ENCODE measurements at regions not wholly inside any gene's neighbourhood (a gene's known extent, or its start where the extent isn't known, plus 50 kb on each side); places are given as distances from the start of the nearest gene placed in this dataset.
A peak's percentile ranks its signal among the peaks of the same experiment; 100 is the strongest.

DNA sequence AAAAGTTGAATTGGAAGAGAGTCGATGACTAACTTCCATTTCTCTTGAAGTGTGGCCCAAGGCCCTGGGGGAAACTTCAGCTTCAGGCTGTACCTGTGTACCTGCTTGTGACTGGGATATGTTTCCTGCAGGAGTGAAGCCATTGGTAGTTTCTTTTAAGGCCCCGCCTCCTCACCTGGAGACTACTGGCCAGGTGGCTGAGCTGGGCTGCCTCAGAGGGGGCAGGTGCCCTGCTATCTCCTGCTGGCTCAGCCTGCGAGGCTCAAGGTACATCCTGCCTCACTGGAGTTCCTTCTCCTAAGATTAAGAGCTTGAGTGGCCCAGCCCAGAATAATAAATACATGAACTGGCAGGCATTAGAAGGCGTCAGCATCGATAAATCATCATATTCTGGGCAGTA, 121.6 kb upstream of the ROPN1 start:
- Histone ChIP-seq H2AFZ (ENCODE audit: low read length) (no peak overlapping the region), H3K27ac (ENCODE audit: insufficient read depth, low read length) (no peak overlapping the region), H3K27me3 (ENCODE audit: control insufficient read depth, insufficient read depth, low read length) (no peaks in the 10 kb centered on the region), H3K9ac (ENCODE audit: insufficient read depth, low read length) (no peak overlapping the region), H3K4me1 (ENCODE audit: control insufficient read depth, extremely low read depth, insufficient read depth, low read length) (peaks cover 17% of the 10 kb centered on the region), H3K4me2 (ENCODE audit: extremely low read depth, insufficient read depth, low read length) (no peak overlapping the region), H4K20me1 (ENCODE audit: control insufficient read depth, extremely low read depth, insufficient read depth, low read length) (no peaks in the 10 kb centered on the region), H3K4me3 (replicated peaks in 1 of 4; ENCODE audit: control extremely low read depth in 1 of 4, insufficient read depth in 1 of 4, low read depth in 3 of 4, low read length in 4 of 4) (no peak overlapping the region), H3K9me3 (ENCODE audit: control insufficient read depth, insufficient read depth, low read depth, low read length) (no peaks in the 10 kb centered on the region), H3K79me2 (ENCODE audit: control insufficient read depth, insufficient read depth, low read length) (no peaks in the 10 kb centered on the region), H3K36me3 (ENCODE audit: control insufficient read depth, insufficient read depth, low read length) (no peaks in the 10 kb centered on the region)
- TF ChIP-seq EZH2 (IDR thresholded peaks at IDR 0.05; ENCODE audit: low read length, missing control alignments) (no peak), CTCF (conservative IDR thresholded peaks at IDR 0.05 in 1 of 2, IDR thresholded peaks at IDR 0.05 in 1 of 2; ENCODE audit: low read depth in 1 of 2, low read length in 2 of 2) (no peak)
- DNase-seq (ENCODE audit: low read depth in 2 of 2): no peak

DNA sequence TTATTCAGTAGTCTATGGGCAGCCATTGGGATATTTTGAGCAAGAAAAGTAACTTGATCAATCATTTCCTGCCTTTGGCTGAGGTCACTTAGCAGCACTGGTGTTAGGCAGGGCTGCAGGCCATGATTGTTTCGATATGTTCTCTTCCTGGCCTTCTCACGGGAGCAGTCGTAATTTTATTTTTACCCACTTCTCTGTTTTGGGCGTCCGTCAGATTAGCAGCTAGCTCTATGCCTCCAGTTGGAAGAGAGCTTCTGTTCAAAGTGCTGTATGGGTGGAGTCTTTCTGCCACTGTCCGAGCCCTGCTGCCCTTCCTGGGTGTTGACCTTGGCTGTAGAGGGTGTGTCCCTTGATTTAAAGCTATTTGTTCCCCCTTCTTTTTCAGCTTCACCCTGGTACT, 123.4 kb upstream of the ROPN1 start:
- H3K4me3 ChIP-seq (replicated peaks in 1 of 4; ENCODE audit: control extremely low read depth in 1 of 4, insufficient read depth in 1 of 4, low read depth in 3 of 4, low read length in 4 of 4): no peak overlapping the region

DNA sequence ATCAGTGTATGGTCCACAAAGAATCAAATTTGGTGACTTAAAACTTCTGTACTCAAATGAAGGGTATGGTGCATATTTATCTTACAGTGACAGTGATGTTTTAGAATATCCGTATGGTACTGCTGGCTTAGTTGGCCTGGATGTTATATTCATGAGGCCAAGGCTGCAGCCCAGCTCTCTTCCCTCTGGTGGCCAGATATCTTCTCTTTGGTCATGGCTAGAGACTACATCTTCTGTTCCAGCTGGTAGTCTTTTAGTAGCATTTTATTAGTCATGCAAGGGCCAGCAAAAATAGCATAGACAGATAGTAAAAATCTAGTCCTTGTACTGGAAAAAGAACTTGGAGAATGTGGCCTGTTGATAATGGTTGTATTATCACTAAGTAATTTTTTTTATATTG, 124.0 kb upstream of the ROPN1 start:
- H2AFZ ChIP-seq (ENCODE audit: low read length): no peak overlapping the region
- H3K4me1 ChIP-seq (ENCODE audit: control insufficient read depth, extremely low read depth, insufficient read depth, low read length): peaks cover 33% of the 10 kb centered on the region
- no peak overlapping the region for H3K9ac ChIP-seq (ENCODE audit: insufficient read depth, low read length)
- no peak overlapping the region for H3K27ac ChIP-seq (ENCODE audit: insufficient read depth, low read length)
- no peaks in the 10 kb centered on the region for H4K20me1 ChIP-seq (ENCODE audit: control insufficient read depth, extremely low read depth, insufficient read depth, low read length)
- peak overlapping the region; percentile 30 for H3K4me2 ChIP-seq (ENCODE audit: extremely low read depth, insufficient read depth, low read length)
- DNase-seq (ENCODE audit: low read depth in 2 of 2): peak in 1 of 2 donors; percentile 19
- no peaks in the 10 kb centered on the region for H3K79me2 ChIP-seq (ENCODE audit: control insufficient read depth, insufficient read depth, low read length)
- H3K27me3 ChIP-seq (ENCODE audit: control insufficient read depth, insufficient read depth, low read length): no peaks in the 10 kb centered on the region
- H3K4me3 ChIP-seq (replicated peaks in 1 of 4; ENCODE audit: control extremely low read depth in 1 of 4, insufficient read depth in 1 of 4, low read depth in 3 of 4, low read length in 4 of 4): no peak overlapping the region
- no peaks in the 10 kb centered on the region for H3K36me3 ChIP-seq (ENCODE audit: control insufficient read depth, insufficient read depth, low read length)
- H3K9me3 ChIP-seq (ENCODE audit: control insufficient read depth, insufficient read depth, low read depth, low read length): no peaks in the 10 kb centered on the region
- no peak for TF ChIP-seq CTCF (conservative IDR thresholded peaks at IDR 0.05 in 1 of 2, IDR thresholded peaks at IDR 0.05 in 1 of 2; ENCODE audit: low read depth in 1 of 2, low read length in 2 of 2)
- TF ChIP-seq EZH2 (IDR thresholded peaks at IDR 0.05; ENCODE audit: low read length, missing control alignments): no peak

More for the DNA sequence above, 123.4 kb upstream of the ROPN1 start:
- Histone ChIP-seq H3K4me2 (ENCODE audit: extremely low read depth, insufficient read depth, low read length) (no peak overlapping the region), H3K9me3 (ENCODE audit: control insufficient read depth, insufficient read depth, low read depth, low read length) (no peaks in the 10 kb centered on the region), H3K79me2 (ENCODE audit: control insufficient read depth, insufficient read depth, low read length) (no peaks in the 10 kb centered on the region), H3K27ac (ENCODE audit: insufficient read depth, low read length) (no peak overlapping the region), H4K20me1 (ENCODE audit: control insufficient read depth, extremely low read depth, insufficient read depth, low read length) (no peaks in the 10 kb centered on the region), H3K36me3 (ENCODE audit: control insufficient read depth, insufficient read depth, low read length) (no peaks in the 10 kb centered on the region), H3K9ac (ENCODE audit: insufficient read depth, low read length) (no peak overlapping the region), H2AFZ (ENCODE audit: low read length) (peak overlapping the region; percentile 44), H3K4me1 (ENCODE audit: control insufficient read depth, extremely low read depth, insufficient read depth, low read length) (peaks cover 33% of the 10 kb centered on the region), H3K27me3 (ENCODE audit: control insufficient read depth, insufficient read depth, low read length) (no peaks in the 10 kb centered on the region)
- no peak for DNase-seq (ENCODE audit: low read depth in 2 of 2)
- no peak for TF ChIP-seq CTCF (conservative IDR thresholded peaks at IDR 0.05 in 1 of 2, IDR thresholded peaks at IDR 0.05 in 1 of 2; ENCODE audit: low read depth in 1 of 2, low read length in 2 of 2)
- no peak for TF ChIP-seq EZH2 (IDR thresholded peaks at IDR 0.05; ENCODE audit: low read length, missing control alignments)

Data from fibroblast of lung (primary cell).